HG03045 (cell line): ENCODE measurements at regions not wholly inside any gene's neighbourhood (a gene's known extent, or its start where the extent isn't known, plus 50 kb on each side); places are given as distances from the start of the nearest gene placed in this dataset.

Experiments
- ATAC-seq: cut with Tn5 transposase; IDR thresholded peaks from one replicate; pipeline ENCODE4 v1.9.1; 2021; ENCODE audit warnings: mild to moderate bottlenecking, moderate library complexity; ENCODE audit not compliant: unreplicated experiment

- no peak for ATAC-seq
Observed at GRCh38 chr10:128934492-128934891, 532.5 kb upstream of the MGMT start.

GRCh38 chr10:128936392-128936791 is 530.6 kb upstream of the MGMT start:
- ATAC-seq = no peak

- ATAC-seq = no peak
Observed at GRCh38 chr10:128938558-128938957, 528.5 kb upstream of the MGMT start.

GRCh38 chr10:128940081-128940480 is 527.0 kb upstream of the MGMT start:
- ATAC-seq = no peak

- ATAC-seq = no peak
Observed at GRCh38 chr10:128943111-128943510, 523.9 kb upstream of the MGMT start.

GRCh38 chr10:128945398-128945797 is 521.6 kb upstream of the MGMT start:
- ATAC-seq = no peak

- no peak for ATAC-seq
Observed at GRCh38 chr10:128950159-128950915, 516.7 kb upstream of the MGMT start.

GRCh38 chr10:128950916-128951275 is 516.1 kb upstream of the MGMT start:
- no peak for ATAC-seq

GRCh38 chr10:128952856-128953255 is 514.2 kb upstream of the MGMT start:
- ATAC-seq = no peak

GRCh38 chr10:128956149-128956548 is 510.9 kb upstream of the MGMT start:
- no peak for ATAC-seq

GRCh38 chr10:128957221-128957620 is 509.8 kb upstream of the MGMT start:
- no peak for ATAC-seq

- ATAC-seq = no peak
Observed at GRCh38 chr10:128958834-128959690, 508.0 kb upstream of the MGMT start.

- ATAC-seq = no peak
Observed at GRCh38 chr10:128959746-128960145, 507.3 kb upstream of the MGMT start.

- no peak for ATAC-seq
Observed at GRCh38 chr10:128960517-128960916, 506.5 kb upstream of the MGMT start.

GRCh38 chr10:128962182-128962581 is 504.9 kb upstream of the MGMT start:
- no peak for ATAC-seq

GRCh38 chr10:128963211-128964099 is 503.6 kb upstream of the MGMT start:
- no peak for ATAC-seq

- ATAC-seq = no peak
Observed at GRCh38 chr10:128964100-128964403, 503.0 kb upstream of the MGMT start.

- no peak for ATAC-seq
Observed at GRCh38 chr10:128967980-128968756, 498.9 kb upstream of the MGMT start.

GRCh38 chr10:128969551-128969950 is 497.5 kb upstream of the MGMT start:
- no peak for ATAC-seq

- no peak for ATAC-seq
Observed at GRCh38 chr10:128971374-128972035, 495.5 kb upstream of the MGMT start.
